ENCODE measurements at regions not wholly inside any gene's neighbourhood (a gene's known extent, or its start where the extent isn't known, plus 50 kb on each side); places are given as distances from the start of the nearest gene placed in this dataset.

DNA sequence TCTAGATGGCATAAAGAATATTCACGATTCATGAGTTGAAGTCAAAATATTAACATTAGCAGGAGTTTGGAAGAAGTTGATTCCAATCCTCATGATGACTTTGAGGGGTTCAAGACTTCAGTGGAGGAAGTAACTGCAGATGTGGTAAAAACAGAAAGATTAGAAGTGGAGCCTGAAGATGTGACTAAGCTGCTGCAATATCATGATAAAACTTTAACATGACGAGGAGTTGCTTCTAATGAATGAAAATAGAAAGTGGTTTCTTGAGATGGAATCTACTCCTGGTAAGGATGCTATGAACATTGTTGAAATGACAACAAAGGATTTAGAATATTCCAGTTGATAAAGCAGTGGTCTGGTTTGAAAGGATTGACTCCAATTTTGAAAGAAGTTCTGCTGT is 70.1 kb upstream of the TMLHE start:
- DNase-seq (ENCODE audit: low read depth) = no peak

DNA sequence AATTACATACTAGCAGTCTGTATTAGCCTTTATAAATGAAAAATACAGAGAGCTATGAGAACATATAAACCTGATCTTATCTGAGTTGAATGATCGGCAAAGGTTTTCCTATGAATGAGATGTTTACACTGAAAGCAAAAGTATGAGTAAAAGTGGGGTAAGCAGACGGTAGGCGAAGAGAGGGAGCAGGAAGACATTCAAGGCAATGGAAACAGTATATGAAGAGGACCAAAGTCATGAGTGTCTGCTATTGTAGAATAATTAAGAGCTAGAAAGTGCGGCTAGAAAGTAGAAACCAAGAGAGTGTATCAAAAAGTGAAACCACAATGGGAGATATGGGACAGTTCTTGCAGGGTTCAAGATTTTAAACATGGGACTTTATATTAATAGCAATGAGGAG is 67.0 kb upstream of the TMLHE start:
- no peak for DNase-seq (ENCODE audit: low read depth)

DNA sequence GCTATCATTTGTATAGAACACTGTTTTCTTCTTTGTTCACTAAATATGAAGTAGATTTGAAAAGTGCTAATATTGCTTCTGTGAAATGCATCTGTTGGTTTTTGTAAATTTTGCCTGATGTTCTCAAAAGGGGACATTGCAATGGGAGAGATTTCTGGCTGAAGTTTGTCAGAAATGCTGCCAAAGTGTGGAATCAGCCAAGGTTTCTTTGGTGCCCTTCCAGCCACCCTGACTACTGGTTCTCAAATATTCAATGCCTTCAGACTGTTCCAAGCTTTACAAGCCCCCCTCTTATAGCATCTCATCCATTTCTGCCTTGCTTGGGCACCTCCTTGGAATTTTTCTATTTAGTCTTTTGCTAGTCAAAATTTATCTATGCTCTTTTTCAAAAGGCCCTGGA is 60.6 kb upstream of the TMLHE start:
- no peak for DNase-seq (ENCODE audit: low read depth)

DNA sequence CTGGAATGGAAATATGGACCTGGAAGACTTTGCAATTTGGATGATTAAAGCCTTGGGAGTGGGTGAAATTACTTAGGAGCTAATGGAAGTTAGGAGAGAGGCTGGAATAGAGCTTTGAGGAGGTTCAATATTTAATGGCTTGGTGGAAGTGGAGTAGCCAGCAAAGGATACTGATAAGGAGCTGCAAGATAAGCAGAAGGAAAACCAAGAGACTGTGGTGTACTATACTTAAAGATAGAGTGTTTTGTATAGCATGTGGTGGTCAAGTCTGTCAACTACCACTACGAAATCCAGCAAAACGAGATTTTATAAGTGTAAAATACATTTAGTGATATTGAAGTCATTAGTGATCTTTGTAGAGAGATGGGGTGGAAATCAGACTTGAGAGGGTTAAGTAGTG is 54.0 kb upstream of the TMLHE start:
- no peak for DNase-seq (ENCODE audit: low read depth)

All from activated T-helper 1 cell treated with Interleukin-2 at 50 U/mL for 16 hours (primary cell).